SK-N-SH (cell line): ENCODE measurements at regions not wholly inside any gene's neighbourhood (a gene's known extent, or its start where the extent isn't known, plus 50 kb on each side); places are given as distances from the start of the nearest gene placed in this dataset.

Source experiments
- CTCF ChIA-PET: fragments of 300-600, 350-600 bp; formaldehyde crosslinking; extraction: SDS; loops from one replicate; lab custom pipeline; 2021; lab: Yijun Ruan, JAX
- POLR2A ChIA-PET: fragments of 350-600 bp; sonication (Branson Sonifier 250); formaldehyde crosslinking; extraction: SDS; loops from one replicate; lab custom pipeline; 2020; ENCODE audit warnings: antibody characterized with exemption, inconsistent platforms; lab: Yijun Ruan, JAX
- DNase-seq: peaks from one replicate; pipeline ENCODE4 v3.0.0; 2012
- H2AFZ ChIP-seq: fragments of 200-600 bp; sonication (generic); 2 replicates; pipeline ENCODE4 v1.8.1; 2016; ENCODE audit warnings: antibody characterized with exemption, mild to moderate bottlenecking, low read depth
- H3F3A ChIP-seq: fragments of 200-600 bp; sonication (generic); replicated peaks from 2 replicates; pipeline ENCODE3; 2016; ENCODE audit warnings: antibody characterized with exemption, mild to moderate bottlenecking; ENCODE audit not compliant: insufficient read depth
- H3K27ac ChIP-seq, 2 experiments: fragments of 200-500 bp in 1 of 2; fragments of 200-600 bp in 1 of 2; sonication (Bioruptor generic) in 1 of 2; sonication (generic), shearing (Covaris generic) in 1 of 2; 2 replicates each; pipeline versions ENCODE4 v1.5.1 to v1.6.1; 2014 to 2016; ENCODE audit warnings: low read depth in 2 of 2, inconsistent platforms in 1 of 2, low read length in 1 of 2, mild to moderate bottlenecking in 1 of 2, mixed read lengths in 1 of 2
- H3K27me3 ChIP-seq: fragments of 200-600 bp; sonication (generic), shearing (Covaris generic); 2 replicates; pipeline ENCODE4 v1.6.1; 2016; ENCODE audit warnings: mixed run types; ENCODE audit not compliant: insufficient read depth
- H3K36me3 ChIP-seq, 2 experiments: fragments of 200-500 bp in 1 of 2; fragments of 200-600 bp in 1 of 2; sonication (Bioruptor generic) in 1 of 2; sonication (generic) in 1 of 2; replicated peaks in 1 of 2; 2 replicates each; pipeline versions ENCODE3 to v1.5.1; 2014 to 2016; ENCODE audit warnings: low read length in 1 of 2, mild to moderate bottlenecking in 1 of 2; ENCODE audit not compliant: insufficient read depth in 2 of 2, control insufficient read depth in 1 of 2
- H3K4me1 ChIP-seq, 2 experiments: fragments of 200-500 bp in 1 of 2; fragments of 200-600 bp in 1 of 2; sonication (Bioruptor generic) in 1 of 2; sonication (generic), shearing (Covaris generic) in 1 of 2; 2 replicates each; pipeline versions ENCODE4 v1.5.1 to v1.6.1; 2014 to 2016; ENCODE audit warnings: low read depth in 1 of 2, low read length in 1 of 2, mixed run types in 1 of 2; ENCODE audit not compliant: insufficient read depth in 2 of 2, control insufficient read depth in 1 of 2
- H3K4me2 ChIP-seq: fragments of 200-600 bp; sonication (generic), shearing (Covaris generic); 2 replicates; pipeline ENCODE4 v1.6.1; 2017; ENCODE audit warnings: mixed run types
- H3K4me3 ChIP-seq, 2 experiments: fragments of 200-500 bp in 1 of 2; fragments of 200-600 bp in 1 of 2; sonication (Bioruptor generic) in 1 of 2; sonication (generic), shearing (Covaris generic) in 1 of 2; 2 replicates each; pipeline versions ENCODE4 v1.5.1 to v1.8.1; 2014 to 2016; ENCODE audit warnings: low read depth in 2 of 2, inconsistent platforms in 1 of 2, low read length in 1 of 2, mild to moderate bottlenecking in 1 of 2, mixed read lengths in 1 of 2, moderate library complexity in 1 of 2
- H3K79me2 ChIP-seq: fragments of 200-600 bp; sonication (generic); 2 replicates; pipeline ENCODE4 v1.8.1; 2017; ENCODE audit warnings: mild to moderate bottlenecking; ENCODE audit not compliant: insufficient read depth
- H3K9ac ChIP-seq: fragments of 200-600 bp; sonication (generic); 2 replicates; pipeline ENCODE4 v1.6.1; 2017; ENCODE audit warnings: mixed run types
- H3K9me2 ChIP-seq: fragments of 200-600 bp; sonication (generic); 2 replicates; pipeline ENCODE4 v1.6.1; 2017; ENCODE audit warnings: mixed run types
- H3K9me3 ChIP-seq: fragments of 200-600 bp; sonication (generic); 2 replicates; pipeline ENCODE4 v1.6.1; 2017; ENCODE audit warnings: mixed run types, mild to moderate bottlenecking, moderate library complexity
- H4K20me1 ChIP-seq: fragments of 200-600 bp; sonication (generic); 2 replicates; pipeline ENCODE4 v1.6.1; 2017; ENCODE audit warnings: mild to moderate bottlenecking, mixed run types; ENCODE audit not compliant: insufficient read depth
- CHD2 ChIP-seq: fragments of 150-350 bp; IDR thresholded peaks from 2 replicates; pipeline ENCODE4 v1.6.1; 2018; ENCODE audit warnings: low read length; ENCODE audit not compliant: partially characterized antibody
- FOXJ3 ChIP-seq: sonication (generic); formaldehyde crosslinking; IDR thresholded peaks from 2 replicates; pipeline ENCODE4 v1.5.1; 2020; ENCODE audit warnings: mild to moderate bottlenecking, missing genetic modification reagents
- JUND ChIP-seq: IDR thresholded peaks from 2 replicates; pipeline ENCODE4 v1.4.0; 2012
- MEF2A ChIP-seq: IDR thresholded peaks from 2 replicates; pipeline ENCODE4 v1.4.0; 2012; ENCODE audit warnings: low read depth, borderline replicate concordance
- MXI1 ChIP-seq: IDR thresholded peaks from 2 replicates; pipeline ENCODE4 v1.6.1; 2012; ENCODE audit warnings: mild to moderate bottlenecking, low read depth, low read length, improper control_type of control experiment
- NFIC ChIP-seq: IDR thresholded peaks from 2 replicates; pipeline ENCODE4 v1.4.0; 2012; ENCODE audit warnings: borderline replicate concordance
- NRF1 ChIP-seq: IDR thresholded peaks from 2 replicates; pipeline ENCODE4 v1.6.1; 2012; ENCODE audit warnings: low read depth, mild to moderate bottlenecking, low read length
- SMC3 ChIP-seq: IDR thresholded peaks from 2 replicates; pipeline ENCODE4 v1.6.1; 2012; ENCODE audit warnings: low read depth, low read length, improper control_type of control experiment
- TCF12 ChIP-seq: IDR thresholded peaks from 2 replicates; pipeline ENCODE4 v1.4.0; 2012
- TEAD4 ChIP-seq: IDR thresholded peaks from 2 replicates; pipeline ENCODE4 v1.4.0; 2012; ENCODE audit warnings: mild to moderate bottlenecking, borderline replicate concordance; ENCODE audit not compliant: insufficient read depth
- YY1 ChIP-seq: IDR thresholded peaks from 2 replicates; pipeline ENCODE4 v1.4.0; 2012; ENCODE audit warnings: low read depth, mild to moderate bottlenecking
- WGBS: methylation state at CpG from one replicate; pipeline ENCODE4 v1.1.6; 2017; ENCODE audit warnings: low lambda C conversion rate; 5-methylcytosine and 5-hydroxymethylcytosine counted together
- TF ChIP-seq, protein P1 (sequence below): IDR thresholded peaks from 2 replicates; pipeline ENCODE4 v1.4.0; 2012; ENCODE audit warnings: low read depth
- TF ChIP-seq, protein P2 (sequence below): IDR thresholded peaks from 2 replicates; pipeline ENCODE4 v1.6.1; 2012; ENCODE audit warnings: mild to moderate bottlenecking, low read depth, low read length, moderate library complexity
- TF ChIP-seq, protein P3 (sequence below): fragments of 200-600 bp; sonication (generic); IDR thresholded peaks from 2 replicates; pipeline ENCODE4 v1.6.1; 2017; ENCODE audit warnings: antibody characterized with exemption, mild to moderate bottlenecking, moderate library complexity
- TF ChIP-seq, protein P4 (sequence below): fragments of 150-350 bp; IDR thresholded peaks from 2 replicates; pipeline ENCODE4 v1.6.1; 2017; ENCODE audit warnings: antibody characterized with exemption, low read length, low read depth, borderline replicate concordance

DNA sequence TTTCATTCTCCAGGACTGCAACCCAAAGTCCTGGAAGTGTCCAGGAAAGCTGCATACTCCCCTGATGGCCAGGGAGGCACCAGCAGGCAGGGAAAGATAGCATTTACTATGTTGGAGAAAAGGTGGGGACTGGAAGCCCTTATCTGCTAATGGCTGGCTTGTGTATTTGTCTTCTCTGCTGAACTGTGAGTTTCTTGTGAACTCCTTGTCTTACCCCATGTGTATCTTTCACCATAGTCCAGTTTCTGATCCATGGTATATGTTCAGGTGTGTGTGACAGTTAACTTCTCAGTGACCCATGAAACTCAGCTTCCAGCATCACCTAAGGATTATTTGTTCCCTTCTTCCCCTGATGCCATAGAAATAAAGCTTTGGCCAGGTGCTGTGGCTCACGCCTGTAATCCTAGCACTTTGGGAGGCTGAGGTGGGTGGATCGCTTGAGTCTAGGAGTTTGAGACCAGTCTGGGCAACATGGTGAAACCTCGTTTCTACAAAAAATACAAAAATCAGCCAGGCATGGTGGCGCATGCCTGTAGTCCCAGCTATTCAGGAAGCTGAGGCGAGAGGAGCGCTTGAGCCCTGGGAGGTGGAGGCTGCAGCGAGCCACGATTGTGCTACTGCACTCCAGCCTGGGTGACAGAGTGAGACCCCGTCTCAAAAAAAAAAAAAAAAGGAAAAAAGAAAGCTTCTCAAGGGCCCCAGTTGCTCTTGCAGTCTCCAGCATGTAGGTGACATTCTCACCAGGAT is 112.8 kb upstream of the MAP4K3 start:
- Histone ChIP-seq H3K4me1 (peaks cover 0 to 8% of the 10 kb centered on the region in 2 experiments; a peak in 1 of 4 replicates), H2AFZ (no peak overlapping the region), H4K20me1 (no peaks in the 10 kb centered on the region), H3K9ac (no peak overlapping the region), H3F3A (no peaks in the 10 kb centered on the region), H3K36me3 (peaks cover 0 to 3% of the 10 kb centered on the region in 2 experiments), H3K79me2 (no peaks in the 10 kb centered on the region), H3K27me3 (no peaks in the 10 kb centered on the region), H3K4me2 (no peak overlapping the region), H3K9me2 (no peaks in the 10 kb centered on the region), H3K4me3 (no peak overlapping the region), H3K27ac (no peak overlapping the region), H3K9me3 (no peaks in the 10 kb centered on the region)
- WGBS = 80% methylated on average over 9 of the region's 9 CpGs
- no peak for DNase-seq
- ChIA-PET POLR2A (no interaction called here), CTCF (interaction anchor here (0.8 to 1.7 kb wide), 3 partner anchors 10 to 170 kb away, joined by 3 to 4 read pairs (median 4); no protein-coding TSS in a partner anchor)
- TF ChIP-seq, protein P1, sequence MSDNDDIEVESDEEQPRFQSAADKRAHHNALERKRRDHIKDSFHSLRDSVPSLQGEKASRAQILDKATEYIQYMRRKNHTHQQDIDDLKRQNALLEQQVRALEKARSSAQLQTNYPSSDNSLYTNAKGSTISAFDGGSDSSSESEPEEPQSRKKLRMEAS = no peak
- no peak for TF ChIP-seq TEAD4
- no peak for TF ChIP-seq MEF2A
- no peak for TF ChIP-seq JUND
- TF ChIP-seq, protein P2, sequence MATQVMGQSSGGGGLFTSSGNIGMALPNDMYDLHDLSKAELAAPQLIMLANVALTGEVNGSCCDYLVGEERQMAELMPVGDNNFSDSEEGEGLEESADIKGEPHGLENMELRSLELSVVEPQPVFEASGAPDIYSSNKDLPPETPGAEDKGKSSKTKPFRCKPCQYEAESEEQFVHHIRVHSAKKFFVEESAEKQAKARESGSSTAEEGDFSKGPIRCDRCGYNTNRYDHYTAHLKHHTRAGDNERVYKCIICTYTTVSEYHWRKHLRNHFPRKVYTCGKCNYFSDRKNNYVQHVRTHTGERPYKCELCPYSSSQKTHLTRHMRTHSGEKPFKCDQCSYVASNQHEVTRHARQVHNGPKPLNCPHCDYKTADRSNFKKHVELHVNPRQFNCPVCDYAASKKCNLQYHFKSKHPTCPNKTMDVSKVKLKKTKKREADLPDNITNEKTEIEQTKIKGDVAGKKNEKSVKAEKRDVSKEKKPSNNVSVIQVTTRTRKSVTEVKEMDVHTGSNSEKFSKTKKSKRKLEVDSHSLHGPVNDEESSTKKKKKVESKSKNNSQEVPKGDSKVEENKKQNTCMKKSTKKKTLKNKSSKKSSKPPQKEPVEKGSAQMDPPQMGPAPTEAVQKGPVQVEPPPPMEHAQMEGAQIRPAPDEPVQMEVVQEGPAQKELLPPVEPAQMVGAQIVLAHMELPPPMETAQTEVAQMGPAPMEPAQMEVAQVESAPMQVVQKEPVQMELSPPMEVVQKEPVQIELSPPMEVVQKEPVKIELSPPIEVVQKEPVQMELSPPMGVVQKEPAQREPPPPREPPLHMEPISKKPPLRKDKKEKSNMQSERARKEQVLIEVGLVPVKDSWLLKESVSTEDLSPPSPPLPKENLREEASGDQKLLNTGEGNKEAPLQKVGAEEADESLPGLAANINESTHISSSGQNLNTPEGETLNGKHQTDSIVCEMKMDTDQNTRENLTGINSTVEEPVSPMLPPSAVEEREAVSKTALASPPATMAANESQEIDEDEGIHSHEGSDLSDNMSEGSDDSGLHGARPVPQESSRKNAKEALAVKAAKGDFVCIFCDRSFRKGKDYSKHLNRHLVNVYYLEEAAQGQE = no peak

DNA sequence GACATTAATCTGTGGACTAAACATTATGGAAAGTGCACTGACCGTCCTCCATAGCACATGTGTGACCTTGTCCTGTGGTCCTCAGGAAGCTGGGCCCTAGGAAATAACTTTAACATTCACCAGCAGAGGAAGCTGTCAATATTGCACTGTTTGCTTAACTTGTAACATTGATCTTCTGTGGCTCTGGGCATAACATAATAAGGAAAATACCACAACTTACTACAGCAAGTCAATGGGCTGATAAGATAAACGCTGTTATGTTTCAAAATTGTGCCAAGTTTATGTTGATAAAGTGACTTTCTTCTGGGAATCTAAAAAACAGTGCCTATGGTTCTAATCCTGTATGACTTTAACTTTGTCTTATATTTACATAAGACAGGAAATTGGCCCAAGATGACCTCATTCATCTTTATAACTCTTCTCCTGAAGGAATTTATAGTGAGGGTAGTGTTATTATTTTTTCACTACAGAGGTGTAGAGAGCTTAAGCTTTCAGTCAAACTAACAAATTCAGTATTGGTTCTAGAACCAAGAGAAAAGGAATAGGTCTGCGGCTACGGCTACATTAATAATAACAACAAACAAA is 113.7 kb upstream of the MAP4K3 start:
- H3K27me3 ChIP-seq = no peaks in the 10 kb centered on the region
- peak overlapping the region; percentile 5; the same call in 1 of the 2 replicates for H2AFZ ChIP-seq
- no peak overlapping the region for H3K4me2 ChIP-seq
- ChIA-PET CTCF (interaction anchor here (0.7 to 1.7 kb wide), 3 partner anchors 11 to 98 kb away, joined by 3 to 4 read pairs (median 3); no protein-coding TSS in a partner anchor), POLR2A (no interaction called here)
- H4K20me1 ChIP-seq = no peaks in the 10 kb centered on the region
- H3K4me3 ChIP-seq = no peak overlapping the region
- H3K9me3 ChIP-seq = no peaks in the 10 kb centered on the region
- no peaks in the 10 kb centered on the region for H3K9me2 ChIP-seq
- peaks cover 0 to 8% of the 10 kb centered on the region in 2 experiments; a peak in 1 of 4 replicates for H3K4me1 ChIP-seq
- H3K9ac ChIP-seq = no peak overlapping the region
- H3K79me2 ChIP-seq = no peaks in the 10 kb centered on the region
- H3K27ac ChIP-seq = no peak overlapping the region
- H3K36me3 ChIP-seq = peaks cover 0 to 3% of the 10 kb centered on the region in 2 experiments
- no peaks in the 10 kb centered on the region for H3F3A ChIP-seq
- 65% methylated on average over 4 of the region's 4 CpGs for WGBS
- DNase-seq = no peak
- TF ChIP-seq, protein P3, sequence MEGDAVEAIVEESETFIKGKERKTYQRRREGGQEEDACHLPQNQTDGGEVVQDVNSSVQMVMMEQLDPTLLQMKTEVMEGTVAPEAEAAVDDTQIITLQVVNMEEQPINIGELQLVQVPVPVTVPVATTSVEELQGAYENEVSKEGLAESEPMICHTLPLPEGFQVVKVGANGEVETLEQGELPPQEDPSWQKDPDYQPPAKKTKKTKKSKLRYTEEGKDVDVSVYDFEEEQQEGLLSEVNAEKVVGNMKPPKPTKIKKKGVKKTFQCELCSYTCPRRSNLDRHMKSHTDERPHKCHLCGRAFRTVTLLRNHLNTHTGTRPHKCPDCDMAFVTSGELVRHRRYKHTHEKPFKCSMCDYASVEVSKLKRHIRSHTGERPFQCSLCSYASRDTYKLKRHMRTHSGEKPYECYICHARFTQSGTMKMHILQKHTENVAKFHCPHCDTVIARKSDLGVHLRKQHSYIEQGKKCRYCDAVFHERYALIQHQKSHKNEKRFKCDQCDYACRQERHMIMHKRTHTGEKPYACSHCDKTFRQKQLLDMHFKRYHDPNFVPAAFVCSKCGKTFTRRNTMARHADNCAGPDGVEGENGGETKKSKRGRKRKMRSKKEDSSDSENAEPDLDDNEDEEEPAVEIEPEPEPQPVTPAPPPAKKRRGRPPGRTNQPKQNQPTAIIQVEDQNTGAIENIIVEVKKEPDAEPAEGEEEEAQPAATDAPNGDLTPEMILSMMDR = no peak
- TF ChIP-seq SMC3 (no peak), MXI1 (no peak), FOXJ3 (CRISPR knock-in tag) (no peak), NFIC (no peak), CHD2 (no peak), NRF1 (no peak), YY1 (no peak), TCF12 (no peak), JUND (no peak)
- TF ChIP-seq, protein P4, sequence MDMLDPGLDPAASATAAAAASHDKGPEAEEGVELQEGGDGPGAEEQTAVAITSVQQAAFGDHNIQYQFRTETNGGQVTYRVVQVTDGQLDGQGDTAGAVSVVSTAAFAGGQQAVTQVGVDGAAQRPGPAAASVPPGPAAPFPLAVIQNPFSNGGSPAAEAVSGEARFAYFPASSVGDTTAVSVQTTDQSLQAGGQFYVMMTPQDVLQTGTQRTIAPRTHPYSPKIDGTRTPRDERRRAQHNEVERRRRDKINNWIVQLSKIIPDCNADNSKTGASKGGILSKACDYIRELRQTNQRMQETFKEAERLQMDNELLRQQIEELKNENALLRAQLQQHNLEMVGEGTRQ = no peak
- TF ChIP-seq, protein P2 = no peak
